ENCODE measurements at regions not wholly inside any gene's neighbourhood (a gene's known extent, or its start where the extent isn't known, plus 50 kb on each side); places are given as distances from the start of the nearest gene placed in this dataset.

GRCh38 chr12:3974883-3975282 lies 101.7 kb upstream of the PARP11 start:
- no peak for ATAC-seq

GRCh38 chr12:3973973-3974644 lies 100.9 kb upstream of the PARP11 start:
- Histone ChIP-seq H3K36me3 (no peaks in the 10 kb centered on the region), H3K4me1 (no peaks in the 10 kb centered on the region), H3K4me3 (no peak overlapping the region), H3K9me3 (no peaks in the 10 kb centered on the region), H3K27me3 (ENCODE audit: low read depth) (peaks cover 3% of the 10 kb centered on the region), H3K27ac (no peak overlapping the region)
- ATAC-seq (no peak), DNase-seq (no peak)
- intact Hi-C loops (cut with DNase I): no loop called here
- no peak for TF ChIP-seq CTCF (IDR thresholded peaks at IDR 0.05)

More at GRCh38 chr12:3974883-3975282, 101.7 kb upstream of the PARP11 start:
- Histone ChIP-seq H3K27me3 (ENCODE audit: low read depth) (peaks cover 3% of the 10 kb centered on the region), H3K9me3 (no peaks in the 10 kb centered on the region), H3K27ac (no peak overlapping the region), H3K36me3 (no peaks in the 10 kb centered on the region), H3K4me3 (no peak overlapping the region), H3K4me1 (no peaks in the 10 kb centered on the region)
- TF ChIP-seq CTCF (IDR thresholded peaks at IDR 0.05): no peak
- no peak for DNase-seq
- intact Hi-C loops (cut with DNase I): no loop called here

DNA sequence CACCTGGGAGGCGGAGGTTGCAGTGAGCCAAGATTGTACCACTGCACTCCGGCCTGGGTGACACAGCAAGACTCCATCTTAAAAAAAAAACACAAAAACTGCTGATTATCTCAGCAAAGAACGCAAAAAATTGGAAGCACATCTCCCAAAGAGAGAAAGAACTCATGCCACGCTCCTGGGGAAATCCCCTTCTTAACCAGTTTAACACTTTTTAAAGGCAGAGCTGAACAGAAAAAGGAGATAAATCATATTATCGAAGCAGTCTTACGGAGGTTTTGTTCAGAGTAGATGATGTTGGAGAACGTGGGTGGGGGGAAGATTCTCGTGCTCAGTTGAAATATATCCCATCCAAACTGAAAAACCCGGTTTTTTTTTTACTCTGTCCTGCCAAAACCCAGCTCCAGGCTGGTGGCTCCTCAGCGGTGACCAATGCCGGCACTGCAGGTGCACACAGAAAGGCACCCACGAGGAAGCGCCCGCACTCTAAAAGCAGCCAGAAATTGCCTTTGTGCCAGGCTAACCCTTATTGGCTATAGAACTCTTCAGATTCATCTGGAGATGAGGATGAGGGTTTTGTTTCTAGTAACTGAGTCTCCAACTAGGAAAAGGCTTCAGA lies 100.2 kb upstream of the PARP11 start:
- H3K27ac ChIP-seq: no peak overlapping the region
- no peak for TF ChIP-seq CTCF (IDR thresholded peaks at IDR 0.05)
- ATAC-seq (no peak), DNase-seq (no peak)
- H3K36me3 ChIP-seq: no peaks in the 10 kb centered on the region
- peaks cover 3% of the 10 kb centered on the region for H3K27me3 ChIP-seq (ENCODE audit: low read depth)
- no peaks in the 10 kb centered on the region for H3K9me3 ChIP-seq
- no peaks in the 10 kb centered on the region for H3K4me1 ChIP-seq
- no peak overlapping the region for H3K4me3 ChIP-seq
- intact Hi-C loops (cut with DNase I): no loop called here

DNA sequence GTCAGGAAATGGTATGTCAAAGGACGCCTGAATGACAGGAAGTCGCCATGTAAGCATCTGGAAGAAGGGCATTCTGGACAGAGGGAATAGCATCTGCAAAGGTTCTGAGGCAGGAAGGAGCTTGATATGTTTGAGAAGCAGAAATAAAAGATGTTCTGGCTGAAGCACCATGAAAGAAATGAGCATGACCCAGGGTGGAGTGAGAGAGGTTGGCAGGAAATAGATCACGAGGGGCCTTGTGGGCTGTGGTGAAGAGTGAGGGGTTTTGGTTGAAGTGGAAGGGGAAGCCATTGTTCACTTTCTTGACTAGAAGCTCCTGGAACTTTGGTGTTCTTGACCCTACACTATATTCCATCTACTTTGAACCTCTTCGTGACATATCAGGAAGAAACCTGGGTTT lies 99.4 kb upstream of the PARP11 start:
- Histone ChIP-seq H3K27me3 (ENCODE audit: low read depth) (peaks cover 3% of the 10 kb centered on the region), H3K9me3 (no peaks in the 10 kb centered on the region)
- ATAC-seq: no peak

GRCh38 chr12:3968523-3968922 lies 95.3 kb upstream of the PARP11 start:
- Histone ChIP-seq H3K9me3 (no peaks in the 10 kb centered on the region), H3K27ac (no peak overlapping the region), H3K4me3 (no peak overlapping the region), H3K36me3 (no peaks in the 10 kb centered on the region), H3K4me1 (no peaks in the 10 kb centered on the region), H3K27me3 (ENCODE audit: low read depth) (peaks cover 3% of the 10 kb centered on the region)
- intact Hi-C loops (cut with DNase I): no loop called here
- ATAC-seq: no peak
- TF ChIP-seq CTCF (IDR thresholded peaks at IDR 0.05): no peak
- DNase-seq: no peak

More for the DNA sequence above, 99.4 kb upstream of the PARP11 start:
- H3K27ac ChIP-seq: no peak overlapping the region
- H3K4me3 ChIP-seq: no peak overlapping the region
- H3K4me1 ChIP-seq: no peaks in the 10 kb centered on the region
- no peaks in the 10 kb centered on the region for H3K36me3 ChIP-seq
- TF ChIP-seq CTCF (IDR thresholded peaks at IDR 0.05): no peak
- DNase-seq: no peak
- intact Hi-C loops (cut with DNase I): no loop called here
